GM19324 (cell line): ENCODE measurements at regions not wholly inside any gene's neighbourhood (a gene's known extent, or its start where the extent isn't known, plus 50 kb on each side); places are given as distances from the start of the nearest gene placed in this dataset.

Experiments used
- ATAC-seq: cut with Tn5 transposase; IDR thresholded peaks from one replicate; pipeline ENCODE4 v1.9.1; 2021; ENCODE audit warnings: mild to moderate bottlenecking, moderate library complexity; ENCODE audit not compliant: unreplicated experiment, low FRiP score

GRCh38 chr10:4671451-4672145 is 154.4 kb upstream of the AKR1E2 start:
- no peak for ATAC-seq

GRCh38 chr10:4670737-4671136 is 155.3 kb upstream of the AKR1E2 start:
- ATAC-seq = no peak

- ATAC-seq = no peak
Measured at GRCh38 chr10:4669585-4669984, 156.4 kb upstream of the AKR1E2 start.

- no peak for ATAC-seq
Measured at GRCh38 chr10:4663162-4663992, 162.6 kb upstream of the AKR1E2 start.

GRCh38 chr10:4662576-4663161 is 163.3 kb upstream of the AKR1E2 start:
- no peak for ATAC-seq

GRCh38 chr10:4661511-4662255 is 164.3 kb upstream of the AKR1E2 start:
- ATAC-seq = no peak

GRCh38 chr10:4658777-4659176 is 167.2 kb upstream of the AKR1E2 start:
- ATAC-seq = no peak

GRCh38 chr10:4656576-4657194 is 169.3 kb upstream of the AKR1E2 start:
- no peak for ATAC-seq

- ATAC-seq = no peak
Measured at GRCh38 chr10:4655879-4656278, 170.1 kb upstream of the AKR1E2 start.

GRCh38 chr10:4655406-4655805 is 170.6 kb upstream of the AKR1E2 start:
- ATAC-seq = no peak

GRCh38 chr10:4654496-4654895 is 171.5 kb upstream of the AKR1E2 start:
- ATAC-seq = no peak

GRCh38 chr10:4653160-4653559 is 172.8 kb upstream of the AKR1E2 start:
- ATAC-seq = no peak

- ATAC-seq = no peak
Measured at GRCh38 chr10:4652111-4653010, 173.6 kb upstream of the AKR1E2 start.

- ATAC-seq = no peak
Measured at GRCh38 chr10:4651404-4652037, 174.5 kb upstream of the AKR1E2 start.

GRCh38 chr10:4650582-4650981 is 175.4 kb upstream of the AKR1E2 start:
- ATAC-seq = no peak

GRCh38 chr10:4649886-4650508 is 176.0 kb upstream of the AKR1E2 start:
- no peak for ATAC-seq

- no peak for ATAC-seq
Measured at GRCh38 chr10:4649471-4649870, 176.5 kb upstream of the AKR1E2 start.

GRCh38 chr10:4648999-4649398 is 177.0 kb upstream of the AKR1E2 start:
- ATAC-seq = no peak
